Skeletal muscle satellite cell (primary cell): ENCODE measurements at regions not wholly inside any gene's neighbourhood (a gene's known extent, or its start where the extent isn't known, plus 50 kb on each side); places are given as distances from the start of the nearest gene placed in this dataset.

Source experiments
- H3K27me3 ChIP-seq: 2 replicates; pipeline ENCODE4 v1.7.0; 2013; ENCODE audit warnings: low read length; ENCODE audit not compliant: control insufficient read depth, insufficient read depth
- H3K36me3 ChIP-seq: 2 replicates; pipeline ENCODE4 v1.7.0; 2013; ENCODE audit warnings: mild to moderate bottlenecking, control low read depth, low read length; ENCODE audit not compliant: insufficient read depth
- H3K4me1 ChIP-seq: 2 replicates; pipeline ENCODE4 v1.7.0; 2013; ENCODE audit warnings: low read length; ENCODE audit not compliant: control insufficient read depth, insufficient read depth
- H3K4me2 ChIP-seq: 2 replicates; pipeline ENCODE4 v1.7.0; 2013; ENCODE audit warnings: mild to moderate bottlenecking, low read length
- H3K4me3 ChIP-seq: 2 replicates; pipeline ENCODE4 v1.7.0; 2013; ENCODE audit warnings: low read length
- H3K9ac ChIP-seq: 2 replicates; pipeline ENCODE4 v1.7.0; 2013; ENCODE audit warnings: mild to moderate bottlenecking, low read depth, low read length, moderate library complexity
- H3K9me3 ChIP-seq: replicated peaks from 2 replicates; pipeline ENCODE4 v1.7.0; 2013; ENCODE audit warnings: mild to moderate bottlenecking, control low read depth, low read length

DNA sequence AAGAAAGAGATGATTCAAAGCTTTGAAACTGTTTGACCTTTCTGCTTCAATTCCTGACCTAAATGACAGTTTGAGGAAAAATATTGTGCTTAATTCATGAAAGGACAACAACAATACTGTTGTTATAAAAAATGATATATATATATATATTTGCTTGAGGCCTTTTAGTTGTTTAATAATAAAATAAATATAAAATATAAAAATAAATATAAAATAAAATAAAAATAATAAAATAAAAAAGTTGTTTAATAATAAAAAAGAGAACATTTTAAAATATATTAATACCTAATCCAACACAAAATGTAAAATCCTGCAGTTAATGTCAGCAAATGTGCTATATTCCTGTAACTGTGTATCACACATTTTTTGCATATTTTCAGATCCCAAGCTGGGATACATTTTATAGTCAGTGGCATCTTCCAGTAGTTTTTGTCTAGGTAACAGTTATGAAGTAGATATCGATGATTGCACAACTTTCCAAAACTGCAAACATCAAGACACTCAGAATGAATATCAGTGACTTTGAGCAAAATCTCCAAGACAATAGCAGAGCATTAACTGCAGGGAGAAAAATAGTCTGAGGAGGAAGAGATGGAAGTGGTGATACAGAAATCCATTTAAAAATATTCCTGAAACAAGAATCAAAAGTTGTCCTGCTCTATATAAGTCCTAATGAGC, 375.5 kb upstream of the KLHL1 start:
- H3K36me3 ChIP-seq: no peaks in the 10 kb centered on the region
- H3K4me2 ChIP-seq: no peak overlapping the region
- H3K4me1 ChIP-seq: no peaks in the 10 kb centered on the region
- no peaks in the 10 kb centered on the region for H3K27me3 ChIP-seq
- no peak overlapping the region for H3K4me3 ChIP-seq
- no peaks in the 10 kb centered on the region for H3K9me3 ChIP-seq
- no peak overlapping the region for H3K9ac ChIP-seq

DNA sequence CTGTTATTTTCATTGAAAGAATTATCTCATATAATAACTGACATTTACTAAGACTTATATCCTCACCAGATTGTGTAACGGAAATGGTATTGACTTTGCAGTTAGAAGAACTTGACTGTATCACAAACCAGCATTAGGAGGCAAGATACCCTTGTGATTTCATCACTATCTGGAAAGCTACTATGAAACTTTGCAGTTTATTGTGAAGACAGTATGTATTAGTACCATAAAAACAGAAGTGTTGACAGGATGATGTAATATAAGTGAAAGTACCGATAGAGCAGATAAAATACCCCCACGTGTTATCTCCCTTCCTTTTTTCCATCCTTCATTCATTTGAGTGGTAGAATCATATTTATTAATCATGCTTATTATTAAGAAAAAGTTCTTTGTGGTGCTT, 365.7 kb upstream of the KLHL1 start:
- no peak overlapping the region for H3K9ac ChIP-seq

DNA sequence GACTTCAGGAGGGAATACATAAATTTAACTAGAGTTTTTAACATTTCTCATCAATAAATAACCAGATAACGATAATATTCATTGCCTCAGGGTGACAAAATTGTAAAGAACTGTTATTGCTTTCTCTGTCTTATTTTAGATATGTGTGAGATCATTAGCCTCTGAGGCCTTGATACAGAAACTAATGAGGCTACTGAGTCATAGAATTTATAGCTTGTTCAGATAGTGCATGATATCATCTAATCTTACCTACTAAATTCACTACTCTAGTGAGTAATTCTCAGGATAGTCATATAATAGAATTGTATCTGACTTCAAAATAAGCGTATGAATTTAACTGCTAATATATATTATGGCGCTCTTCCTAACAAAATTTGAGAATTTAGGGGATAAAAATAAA, 360.8 kb upstream of the KLHL1 start:
- Histone ChIP-seq H3K4me2 (no peak overlapping the region), H3K9ac (no peak overlapping the region), H3K9me3 (peaks cover 5% of the 10 kb centered on the region), H3K27me3 (no peaks in the 10 kb centered on the region), H3K4me3 (no peak overlapping the region), H3K36me3 (no peaks in the 10 kb centered on the region), H3K4me1 (no peaks in the 10 kb centered on the region)

More for the DNA sequence above, 365.7 kb upstream of the KLHL1 start:
- Histone ChIP-seq H3K36me3 (no peaks in the 10 kb centered on the region), H3K4me2 (no peak overlapping the region), H3K9me3 (peaks cover 3% of the 10 kb centered on the region), H3K27me3 (no peaks in the 10 kb centered on the region), H3K4me1 (no peaks in the 10 kb centered on the region), H3K4me3 (no peak overlapping the region)

DNA sequence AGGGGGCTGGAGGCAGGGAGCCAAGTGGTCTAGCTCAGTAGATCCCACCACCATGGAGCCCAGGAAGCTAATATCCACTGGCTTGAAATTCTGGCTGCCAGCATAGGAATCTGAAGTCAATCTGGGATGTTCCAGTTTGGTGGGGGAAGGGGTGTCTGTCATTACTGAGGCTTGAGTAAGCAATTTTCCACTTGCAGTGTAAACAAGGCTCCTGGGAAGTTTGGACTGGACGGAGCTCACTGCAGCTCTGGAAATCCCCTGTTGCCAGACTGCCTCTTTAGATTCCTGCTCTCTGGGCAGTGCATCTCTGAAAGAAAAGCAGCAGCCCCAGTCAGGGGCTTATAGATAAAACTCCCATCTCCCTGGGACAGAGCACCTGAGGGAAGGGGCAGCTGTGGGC, 349.2 kb upstream of the KLHL1 start:
- peaks cover 3% of the 10 kb centered on the region for H3K9me3 ChIP-seq
- H3K4me2 ChIP-seq: no peak overlapping the region

DNA sequence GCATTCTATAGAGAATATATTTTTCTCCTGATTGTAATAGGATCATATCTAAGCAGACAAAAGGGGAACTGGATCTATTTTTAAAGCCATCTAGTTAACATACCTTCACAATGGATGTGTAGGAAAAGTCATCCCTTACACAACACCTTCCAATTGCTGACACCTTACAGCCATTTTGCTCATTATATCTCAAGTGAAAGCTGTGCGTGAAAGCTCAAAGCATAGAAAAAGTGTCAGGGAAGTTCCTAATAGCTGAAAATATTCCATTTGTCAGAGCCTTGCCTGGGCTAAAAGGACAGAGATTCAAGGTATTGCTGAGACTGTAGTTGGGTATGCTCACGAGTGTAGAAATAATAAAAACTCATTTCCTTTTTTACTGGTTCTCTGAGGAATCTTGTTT, 340.6 kb upstream of the KLHL1 start:
- Histone ChIP-seq H3K4me3 (no peak overlapping the region), H3K4me2 (no peak overlapping the region), H3K36me3 (no peaks in the 10 kb centered on the region), H3K9ac (no peak overlapping the region), H3K27me3 (no peaks in the 10 kb centered on the region), H3K4me1 (no peaks in the 10 kb centered on the region), H3K9me3 (peaks cover 3% of the 10 kb centered on the region)

More for the DNA sequence above, 349.2 kb upstream of the KLHL1 start:
- no peaks in the 10 kb centered on the region for H3K27me3 ChIP-seq
- no peak overlapping the region for H3K9ac ChIP-seq
- no peaks in the 10 kb centered on the region for H3K4me1 ChIP-seq
- no peak overlapping the region for H3K4me3 ChIP-seq
- no peaks in the 10 kb centered on the region for H3K36me3 ChIP-seq

DNA sequence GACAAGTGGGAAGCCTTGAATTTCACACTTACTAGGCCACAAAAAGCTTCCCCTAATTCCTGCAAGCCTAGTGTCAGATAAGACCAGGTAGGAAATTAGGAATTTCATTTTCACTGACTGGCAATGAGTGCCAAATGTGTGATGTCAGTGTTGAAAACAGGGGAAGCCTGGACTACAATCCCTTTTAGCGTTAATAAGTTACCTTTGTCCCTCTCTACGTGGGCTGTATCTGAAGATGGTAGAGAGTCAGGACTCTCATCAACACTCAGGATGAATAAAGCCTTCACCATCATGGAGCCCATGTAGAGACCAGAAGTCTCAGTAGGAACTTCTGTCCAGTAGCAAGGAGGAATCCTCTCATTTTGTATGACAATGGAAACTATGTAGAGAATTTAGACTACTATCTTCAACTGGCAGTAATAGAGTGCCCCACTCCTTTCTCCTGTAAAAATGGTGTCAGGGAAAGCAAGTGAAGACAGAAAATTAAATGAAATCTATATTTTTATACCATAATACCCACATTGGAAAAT, 324.1 kb upstream of the KLHL1 start:
- Histone ChIP-seq H3K36me3 (no peaks in the 10 kb centered on the region), H3K4me3 (no peak overlapping the region), H3K4me1 (no peaks in the 10 kb centered on the region), H3K9me3 (no peaks in the 10 kb centered on the region), H3K4me2 (no peak overlapping the region), H3K9ac (no peak overlapping the region), H3K27me3 (no peaks in the 10 kb centered on the region)

DNA sequence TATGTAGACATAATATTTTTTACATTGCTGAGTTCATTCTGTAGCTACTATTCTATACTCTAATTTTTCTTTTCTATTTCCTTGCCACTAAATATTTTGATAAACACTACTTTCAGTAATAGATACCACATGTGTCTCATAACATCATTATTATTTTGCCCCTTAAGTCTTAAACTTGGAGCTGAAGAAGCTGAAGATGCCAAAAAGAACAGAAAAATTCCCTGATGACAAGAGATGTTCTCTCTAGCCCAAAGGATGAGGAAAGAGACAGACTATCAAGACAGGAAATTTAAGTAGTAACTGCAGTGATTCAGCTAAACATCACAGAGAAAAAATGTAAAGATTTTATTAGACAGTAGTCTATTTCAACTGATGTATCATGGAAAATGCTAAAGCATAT, 322.0 kb upstream of the KLHL1 start:
- Histone ChIP-seq H3K9ac (no peak overlapping the region), H3K9me3 (no peaks in the 10 kb centered on the region), H3K36me3 (no peaks in the 10 kb centered on the region), H3K4me1 (no peaks in the 10 kb centered on the region), H3K4me3 (no peak overlapping the region), H3K27me3 (no peaks in the 10 kb centered on the region), H3K4me2 (no peak overlapping the region)

DNA sequence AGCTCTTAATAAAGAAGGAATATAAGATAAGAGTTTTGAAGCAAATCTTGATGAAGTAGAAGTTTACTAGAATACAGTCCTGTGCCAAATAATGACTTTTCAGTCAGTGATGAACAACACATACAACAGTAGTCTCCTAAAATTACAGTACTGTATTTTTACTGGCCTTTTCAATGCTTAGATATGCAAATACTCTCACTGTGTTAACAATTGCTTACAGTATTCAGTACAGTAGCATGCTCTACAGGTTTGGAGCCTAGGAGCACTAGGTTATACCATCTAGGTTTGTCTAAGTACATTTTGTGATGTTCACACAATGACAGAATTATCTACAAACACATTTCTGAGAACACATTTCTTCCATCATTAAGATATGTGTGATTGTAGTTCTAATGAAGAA, 316.7 kb upstream of the KLHL1 start:
- Histone ChIP-seq H3K36me3 (no peaks in the 10 kb centered on the region), H3K27me3 (no peaks in the 10 kb centered on the region), H3K4me3 (no peak overlapping the region), H3K4me2 (no peak overlapping the region), H3K4me1 (no peaks in the 10 kb centered on the region), H3K9me3 (no peaks in the 10 kb centered on the region), H3K9ac (no peak overlapping the region)

DNA sequence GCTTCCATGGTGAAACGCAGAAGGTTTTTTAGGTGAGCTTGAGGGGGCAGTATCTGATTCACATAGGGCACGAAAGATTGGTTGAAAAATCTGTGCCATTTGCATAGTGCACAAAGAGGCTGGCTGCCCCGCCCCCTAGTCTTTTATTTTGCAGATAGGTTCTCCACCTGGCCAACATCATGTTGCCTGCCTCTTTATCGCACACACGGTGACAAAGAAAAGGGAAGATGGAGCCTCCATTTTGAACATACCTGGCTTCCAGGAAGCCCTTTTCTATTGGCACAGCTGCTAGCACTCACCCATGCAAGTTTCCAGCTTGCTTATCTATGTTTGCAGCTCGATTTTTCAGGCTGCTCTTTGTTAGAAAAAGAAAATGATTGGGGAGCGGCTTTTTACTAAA, 316.2 kb upstream of the KLHL1 start:
- Histone ChIP-seq H3K4me2 (no peak overlapping the region), H3K4me3 (no peak overlapping the region), H3K9me3 (no peaks in the 10 kb centered on the region), H3K9ac (no peak overlapping the region), H3K4me1 (no peaks in the 10 kb centered on the region), H3K36me3 (no peaks in the 10 kb centered on the region), H3K27me3 (no peaks in the 10 kb centered on the region)

DNA sequence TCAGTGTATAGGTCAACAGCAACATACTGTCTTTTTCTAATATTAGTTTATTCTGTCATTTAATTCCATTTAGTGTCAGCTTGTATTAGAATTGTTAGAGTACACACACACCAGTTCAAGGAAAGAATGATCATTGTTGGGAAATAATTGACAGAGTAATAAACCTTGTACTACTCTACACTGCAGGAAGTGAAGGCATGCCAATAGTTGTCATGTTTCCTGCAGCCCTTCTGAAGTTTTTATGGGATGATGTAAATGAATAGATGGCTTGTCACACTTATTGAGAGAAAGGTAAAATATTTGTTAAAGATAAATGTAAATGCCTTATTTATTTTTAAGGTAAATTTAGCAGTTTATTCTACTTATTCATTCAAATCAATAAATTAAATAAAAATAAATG, 306.9 kb upstream of the KLHL1 start:
- H3K9ac ChIP-seq: no peak overlapping the region
- no peak overlapping the region for H3K4me3 ChIP-seq
- H3K9me3 ChIP-seq: no peaks in the 10 kb centered on the region
- no peak overlapping the region for H3K4me2 ChIP-seq
- no peaks in the 10 kb centered on the region for H3K4me1 ChIP-seq
- no peaks in the 10 kb centered on the region for H3K36me3 ChIP-seq
- no peaks in the 10 kb centered on the region for H3K27me3 ChIP-seq

DNA sequence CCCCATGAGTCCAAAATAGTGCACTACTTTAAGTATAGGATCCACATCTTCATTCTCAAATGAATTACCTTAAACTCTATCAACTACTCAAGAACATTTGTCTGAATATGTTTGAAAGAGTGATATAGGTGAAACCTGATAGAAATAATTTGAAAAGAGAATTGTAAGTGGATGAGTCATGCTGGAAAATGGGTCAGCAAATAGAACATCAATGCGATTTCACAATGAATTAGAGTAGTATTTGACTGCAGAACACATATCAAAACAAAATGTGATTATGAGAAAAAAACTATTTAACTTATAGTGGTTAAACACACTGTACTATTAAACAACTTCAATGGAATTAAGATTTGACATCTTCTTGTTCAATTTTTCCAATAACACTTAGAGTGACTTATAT, 300.6 kb upstream of the KLHL1 start:
- Histone ChIP-seq H3K4me1 (no peaks in the 10 kb centered on the region), H3K4me2 (no peak overlapping the region), H3K9me3 (no peaks in the 10 kb centered on the region), H3K9ac (no peak overlapping the region), H3K36me3 (no peaks in the 10 kb centered on the region), H3K4me3 (no peak overlapping the region), H3K27me3 (no peaks in the 10 kb centered on the region)

DNA sequence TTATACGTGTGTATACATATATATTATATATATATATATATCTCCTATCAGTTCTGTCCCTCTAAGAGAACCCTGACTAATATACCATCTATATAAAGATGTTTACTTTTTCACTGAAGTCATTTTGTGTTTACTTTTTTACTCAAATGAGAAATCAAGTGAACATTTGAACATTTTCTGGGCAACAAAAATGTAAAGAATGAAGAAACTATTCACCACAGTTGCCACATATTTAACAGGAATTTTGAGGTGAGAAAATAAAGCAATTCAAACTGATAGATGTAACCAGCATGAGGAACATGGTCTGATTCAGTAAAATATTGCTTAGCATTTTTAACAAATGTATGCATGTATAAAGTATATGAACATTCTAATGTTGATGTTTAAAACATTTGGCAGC, 299.2 kb upstream of the KLHL1 start:
- Histone ChIP-seq H3K4me3 (no peak overlapping the region), H3K27me3 (no peaks in the 10 kb centered on the region), H3K9me3 (no peaks in the 10 kb centered on the region)

More for the DNA sequence above, 299.2 kb upstream of the KLHL1 start:
- H3K36me3 ChIP-seq: no peaks in the 10 kb centered on the region
- no peaks in the 10 kb centered on the region for H3K4me1 ChIP-seq
- no peak overlapping the region for H3K9ac ChIP-seq
- no peak overlapping the region for H3K4me2 ChIP-seq
